HG03460 (cell line): ENCODE measurements at regions not wholly inside any gene's neighbourhood (a gene's known extent, or its start where the extent isn't known, plus 50 kb on each side); places are given as distances from the start of the nearest gene placed in this dataset.
"Not testable (repeated sequence)": the region's sequence is repeated elsewhere in the genome, so short reads cannot be mapped to it uniquely, and the experiment has no call there.

Source experiments
- ATAC-seq: cut with Tn5 transposase; IDR thresholded peaks from one replicate; pipeline ENCODE4 v1.9.1; 2021; ENCODE audit not compliant: unreplicated experiment

DNA sequence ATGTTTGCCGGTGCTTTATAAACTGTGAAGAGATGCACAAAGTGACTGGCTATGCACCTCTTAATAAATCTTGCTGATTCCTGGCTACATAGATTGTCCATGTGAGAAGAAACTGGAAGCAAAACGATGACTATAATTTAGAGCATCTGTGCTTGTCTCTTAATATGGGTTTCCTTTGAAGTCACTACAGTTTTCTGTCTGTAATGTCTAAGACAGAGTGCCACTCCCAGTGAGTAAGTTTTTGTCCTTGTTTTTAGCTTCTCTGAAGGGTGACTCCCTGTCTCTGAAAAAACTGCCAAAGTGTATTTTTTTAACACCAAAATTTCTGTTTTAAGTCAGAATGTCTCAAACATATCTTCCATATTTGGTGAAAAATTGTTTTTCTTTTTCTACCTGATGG is 175.1 kb downstream of the FASLG start:
- no peak for ATAC-seq

GRCh38 chr1:172834609-172835008 is 175.7 kb downstream of the FASLG start:
- no peak for ATAC-seq

- no peak for ATAC-seq
These were observed 176.9 kb downstream of the FASLG start for GRCh38 chr1:172835834-172836233.

DNA sequence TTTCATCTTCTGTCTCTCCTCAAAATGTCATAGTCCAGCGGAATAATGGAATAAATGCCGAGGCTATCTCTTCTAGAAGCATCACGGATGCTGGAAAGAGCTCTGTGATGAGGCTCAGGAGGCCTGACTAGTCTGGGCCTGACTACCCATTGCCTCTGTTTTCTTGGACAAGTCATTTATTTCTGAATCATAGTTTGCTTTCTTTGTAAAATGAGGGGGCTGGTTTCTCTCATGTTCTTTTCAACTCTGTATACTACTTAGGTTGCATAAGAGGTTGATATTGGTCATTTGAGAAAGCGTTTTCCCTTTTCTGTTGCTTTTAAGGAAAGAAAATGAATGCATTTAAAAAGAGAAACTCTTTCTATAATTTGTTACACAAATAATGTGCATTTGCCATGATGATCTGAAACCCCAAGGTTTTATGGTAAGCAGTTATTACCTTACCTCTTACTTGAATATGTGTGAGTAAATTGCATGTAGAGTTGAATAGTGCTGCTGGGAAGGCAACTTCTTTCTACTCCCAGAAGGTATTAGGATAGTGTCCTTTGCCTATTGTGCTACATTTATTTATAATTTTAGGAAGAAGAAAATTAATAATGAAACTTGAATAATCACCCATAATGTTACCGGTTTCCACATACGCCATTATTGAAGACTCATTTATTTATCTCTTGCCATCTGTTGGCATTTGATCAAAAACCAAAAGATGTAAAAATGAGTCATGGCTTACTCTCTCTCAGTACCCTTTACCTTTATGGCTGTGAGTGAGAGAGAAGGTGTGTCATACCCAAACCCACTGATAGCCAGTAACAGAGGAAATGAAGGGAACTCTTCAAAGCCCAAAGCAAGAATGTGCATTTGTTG is 179.1 kb downstream of the FASLG start:
- ATAC-seq: no peak

DNA sequence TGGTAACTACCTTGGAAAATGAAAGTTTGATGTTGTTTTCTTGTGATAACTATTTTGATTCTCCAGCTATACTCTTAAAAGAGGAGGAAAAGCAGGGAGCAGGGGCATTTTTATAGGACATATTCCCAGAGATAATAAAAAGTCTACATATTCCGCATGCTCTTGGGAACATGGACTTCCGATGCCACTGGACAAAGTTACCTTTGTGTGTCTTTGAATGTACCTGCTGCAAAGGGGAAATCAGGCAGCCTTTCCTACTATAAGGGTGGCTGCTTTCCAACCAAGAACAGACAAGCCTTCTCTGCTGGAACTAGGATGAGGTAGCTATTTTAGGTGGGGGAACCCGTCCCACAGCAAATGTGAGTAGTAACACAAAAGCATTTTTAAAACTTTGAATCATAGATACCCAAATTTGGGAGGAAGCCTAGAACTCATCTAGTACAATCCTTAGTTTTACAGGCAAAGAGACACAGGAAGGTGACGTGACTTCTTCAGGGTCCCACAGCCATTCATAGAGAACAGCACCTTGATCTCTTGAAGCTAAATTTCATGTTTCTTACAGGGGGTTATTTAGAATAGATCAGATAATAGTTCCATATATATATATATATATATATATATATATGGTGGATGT is 179.9 kb downstream of the FASLG start:
- no peak for ATAC-seq

- ATAC-seq: not testable (repeated sequence)
These were observed 180.7 kb downstream of the FASLG start for GRCh38 chr1:172839639-172840038.

- no peak for ATAC-seq
These were observed 184.5 kb downstream of the FASLG start for GRCh38 chr1:172843444-172843843.

- no peak for ATAC-seq
These were observed 186.5 kb downstream of the FASLG start for GRCh38 chr1:172845371-172845770.

DNA sequence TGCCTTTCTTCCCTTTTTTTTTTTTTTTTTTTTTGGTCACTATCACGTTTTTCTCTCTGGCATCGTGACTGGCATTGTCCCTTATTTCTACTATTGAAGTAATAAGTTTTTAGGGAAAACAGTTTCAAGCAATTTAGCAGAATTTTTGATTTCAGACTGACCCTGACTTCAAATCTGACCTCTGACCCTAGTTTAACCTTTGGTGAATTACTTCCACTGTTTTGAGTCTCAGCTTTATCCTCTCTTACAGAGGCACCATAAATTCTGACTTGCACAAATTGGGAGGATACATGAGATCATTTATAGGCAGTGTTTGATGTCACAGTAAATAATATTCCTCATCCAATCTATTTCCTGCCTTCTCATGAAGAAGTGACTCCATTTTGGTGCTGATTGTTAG is 187.0 kb downstream of the FASLG start:
- ATAC-seq: no peak

DNA sequence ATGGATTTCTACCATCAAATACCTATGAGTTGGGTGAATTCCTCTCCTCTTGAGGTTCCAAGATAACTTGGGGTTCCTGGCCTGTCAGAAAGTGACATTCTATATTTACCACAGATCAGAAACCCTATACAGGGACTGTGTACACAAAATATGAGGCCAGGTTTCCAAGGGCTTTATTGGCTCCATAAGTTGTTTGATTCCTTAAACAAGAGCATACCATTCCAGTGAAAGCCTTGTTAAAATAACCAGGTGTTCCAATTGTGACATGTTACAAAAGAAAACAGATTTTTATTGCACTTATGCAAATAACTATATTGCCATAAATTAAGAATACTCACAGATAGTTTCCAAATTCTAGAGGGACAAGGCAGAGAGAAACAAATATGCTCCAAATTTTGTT is 188.9 kb downstream of the FASLG start:
- ATAC-seq: not testable (repeated sequence)

- no peak for ATAC-seq
These were observed 190.8 kb downstream of the FASLG start for GRCh38 chr1:172849653-172850052.

- ATAC-seq: no peak
These were observed 192.2 kb downstream of the FASLG start for GRCh38 chr1:172851077-172851476.

- no peak for ATAC-seq
These were observed 193.0 kb downstream of the FASLG start for GRCh38 chr1:172851856-172852255.

GRCh38 chr1:172855983-172856382 is 194.8 kb downstream of the TNFSF18 start:
- ATAC-seq: not testable (repeated sequence)

- ATAC-seq: no peak
These were observed 187.7 kb downstream of the TNFSF18 start for GRCh38 chr1:172863031-172863430.

GRCh38 chr1:172867216-172867818 is 183.4 kb downstream of the TNFSF18 start:
- no peak for ATAC-seq

DNA sequence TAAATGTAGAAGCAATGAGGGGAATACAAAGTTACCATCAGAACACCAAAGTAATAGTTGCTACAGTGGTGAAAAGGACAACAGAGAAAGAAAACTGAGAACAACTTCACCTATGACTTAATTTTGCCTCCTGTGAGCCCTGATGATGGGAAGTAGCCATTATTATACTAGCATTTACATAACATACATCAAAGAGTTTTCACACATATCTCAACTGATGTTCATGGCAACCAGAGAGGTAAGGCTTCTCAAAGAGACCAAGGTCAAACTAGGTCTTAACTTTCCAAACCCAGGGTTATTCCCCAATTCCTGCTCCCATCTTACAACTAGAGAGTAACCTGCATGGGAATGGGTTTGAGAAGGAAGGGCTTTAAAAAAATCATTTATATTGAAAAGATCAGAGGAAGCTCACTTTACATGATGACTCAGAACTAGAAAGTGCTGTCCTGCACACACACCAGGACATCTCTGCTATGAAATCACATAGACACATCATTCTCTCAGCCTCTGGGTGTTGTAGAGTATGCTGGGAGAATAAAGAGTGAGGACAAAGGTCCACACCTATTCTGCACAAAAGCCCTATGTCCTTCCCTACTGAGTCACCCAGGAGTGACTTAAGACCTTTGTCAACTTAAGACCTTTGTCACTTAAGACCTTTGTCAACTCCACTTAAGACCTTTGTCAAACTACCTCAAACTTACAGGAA is 179.7 kb downstream of the TNFSF18 start:
- no peak for ATAC-seq

GRCh38 chr1:172874950-172875349 is 175.8 kb downstream of the TNFSF18 start:
- ATAC-seq: no peak

DNA sequence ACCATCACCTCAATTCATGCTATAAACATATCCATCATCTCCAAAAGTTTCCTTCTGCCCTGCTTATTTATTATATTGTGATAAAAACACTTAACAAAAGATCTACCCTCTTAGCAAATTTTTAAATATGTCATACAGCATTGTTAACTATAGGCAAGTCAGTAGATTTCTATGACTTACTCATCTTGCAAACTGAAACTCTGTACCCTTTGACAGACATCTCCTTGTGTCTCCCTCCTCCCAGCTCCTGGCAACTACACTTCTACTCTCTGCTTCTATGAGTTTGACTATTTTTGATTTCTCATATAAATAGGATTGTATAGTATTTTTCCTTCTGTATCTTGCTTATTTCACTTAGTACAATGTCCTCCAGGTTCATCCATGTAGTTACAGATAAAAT is 174.8 kb downstream of the TNFSF18 start:
- no peak for ATAC-seq

- no peak for ATAC-seq
These were observed 168.4 kb downstream of the TNFSF18 start for GRCh38 chr1:172882385-172882784.

- no peak for ATAC-seq
These were observed 167.9 kb downstream of the TNFSF18 start for GRCh38 chr1:172882791-172883386.
